ENCODE measurements at regions not wholly inside any gene's neighbourhood (a gene's known extent, or its start where the extent isn't known, plus 50 kb on each side); places are given as distances from the start of the nearest gene placed in this dataset.

DNA sequence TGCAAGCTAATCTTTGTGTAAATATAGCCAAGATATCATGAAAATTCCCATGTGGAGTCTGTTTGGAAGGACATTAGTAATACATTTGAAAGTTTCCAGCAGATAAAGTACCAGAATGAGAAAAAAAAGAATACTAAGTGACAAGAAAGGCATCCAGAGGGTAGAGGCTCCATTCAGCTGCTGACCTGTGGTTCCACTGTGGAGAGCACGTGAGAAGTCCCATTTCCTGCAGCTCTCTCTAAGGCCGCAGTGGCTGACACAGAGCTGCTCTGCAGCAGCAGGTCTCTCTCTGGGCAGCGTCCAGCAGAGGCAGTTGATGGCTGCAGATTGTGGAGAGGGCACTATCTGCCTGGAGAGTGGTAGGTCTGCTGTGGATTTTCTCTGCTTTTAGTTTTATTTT is 100.1 kb upstream of the TMEM72 start:
- DNase-seq (ENCODE audit: low read depth in 2 of 3, low spot score in 1 of 3), result no peak

DNA sequence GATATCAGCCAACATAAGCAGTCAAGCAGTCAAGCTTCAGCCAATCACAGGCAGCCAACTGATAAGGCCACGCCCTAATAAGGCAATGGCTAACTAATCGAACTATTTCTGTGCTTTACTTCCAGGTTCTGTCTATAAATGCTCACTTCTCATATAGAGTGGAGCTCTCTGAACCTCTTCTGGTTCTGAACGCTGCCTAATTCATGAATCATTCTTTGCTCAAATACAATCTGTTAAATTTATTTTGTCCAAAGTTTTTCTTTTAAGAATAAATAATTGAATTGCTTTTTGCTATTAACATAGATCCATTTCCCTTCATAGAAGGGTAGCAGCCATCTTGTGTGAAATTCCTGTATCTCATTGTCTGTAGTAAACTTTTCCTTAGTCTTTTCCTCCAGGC is 97.9 kb upstream of the TMEM72 start:
- no peak for DNase-seq (ENCODE audit: low read depth in 2 of 3, low spot score in 1 of 3)

DNA sequence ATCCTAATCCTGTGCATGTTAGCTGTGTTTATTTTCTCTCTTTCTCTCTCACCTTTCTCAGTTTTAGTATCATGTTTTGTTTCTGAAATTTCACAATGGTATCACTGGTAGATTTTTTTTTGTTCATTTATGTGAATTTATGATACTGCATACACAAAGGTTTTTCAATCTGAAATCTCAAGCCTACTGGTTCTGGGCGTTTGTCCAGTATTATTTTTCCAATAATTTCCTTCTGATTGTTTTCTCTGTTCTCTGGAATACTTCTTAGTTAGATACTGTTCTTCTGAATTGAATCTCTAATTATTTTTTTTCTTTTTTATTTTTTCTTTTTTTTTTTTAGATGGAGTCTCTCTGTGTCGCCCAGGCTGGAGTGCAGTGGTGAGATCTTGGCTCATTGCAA is 96.2 kb upstream of the TMEM72 start:
- no peak for DNase-seq (ENCODE audit: low read depth in 2 of 3, low spot score in 1 of 3)

DNA sequence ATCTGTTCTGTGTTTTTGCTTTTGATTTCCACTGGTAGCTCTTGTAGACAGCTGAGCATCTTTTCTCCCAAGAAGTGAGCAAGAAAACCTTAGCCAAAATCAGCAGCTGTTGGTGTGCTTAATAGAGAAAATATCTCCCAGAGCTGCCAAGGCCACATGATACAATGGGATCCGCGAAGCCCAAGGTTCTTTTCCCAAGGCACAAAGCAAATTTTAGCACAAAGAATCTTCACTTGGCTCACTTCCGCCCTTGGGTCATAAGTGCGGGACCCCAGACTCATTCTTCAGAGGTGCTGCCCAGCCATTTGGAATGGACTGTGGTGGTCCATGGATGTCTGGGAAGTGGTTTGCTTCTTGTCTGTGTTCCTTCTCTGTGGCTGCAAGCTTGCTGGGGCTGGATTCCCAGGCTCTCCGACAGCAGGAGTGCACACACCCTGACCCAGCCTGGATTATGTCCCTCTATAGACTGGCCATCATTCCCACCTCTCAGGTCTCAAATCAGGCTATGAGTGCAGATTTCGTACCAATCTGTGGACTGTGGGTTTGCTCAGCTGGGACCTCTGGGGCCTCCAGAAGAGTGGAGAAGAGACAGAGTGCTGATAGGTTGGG is 93.0 kb upstream of the TMEM72 start:
- no peak for DNase-seq (ENCODE audit: low read depth in 2 of 3, low spot score in 1 of 3)

DNA sequence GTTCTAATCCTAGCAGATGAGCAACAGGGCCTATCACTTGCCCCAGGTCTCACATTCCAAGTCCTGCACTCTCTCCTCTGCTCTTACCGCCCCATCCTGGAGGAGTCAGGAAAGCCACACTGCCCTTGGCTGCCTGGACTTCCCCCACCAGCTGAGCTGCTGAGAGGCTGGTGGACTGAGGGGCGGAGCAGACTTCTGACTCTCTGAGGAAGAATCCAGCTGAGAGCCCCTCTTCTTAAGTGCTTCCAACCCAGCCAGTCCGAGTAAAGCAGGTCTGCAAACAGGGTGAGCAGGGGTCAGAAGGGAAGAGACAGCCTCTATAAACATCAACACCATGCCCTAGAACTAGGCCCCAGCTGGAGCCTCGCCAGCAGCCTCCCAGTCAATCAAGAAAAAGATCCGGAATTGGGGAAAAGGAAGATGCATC is 92.4 kb upstream of the TMEM72 start:
- DNase-seq (ENCODE audit: low read depth in 2 of 3, low spot score in 1 of 3), result no peak

DNA sequence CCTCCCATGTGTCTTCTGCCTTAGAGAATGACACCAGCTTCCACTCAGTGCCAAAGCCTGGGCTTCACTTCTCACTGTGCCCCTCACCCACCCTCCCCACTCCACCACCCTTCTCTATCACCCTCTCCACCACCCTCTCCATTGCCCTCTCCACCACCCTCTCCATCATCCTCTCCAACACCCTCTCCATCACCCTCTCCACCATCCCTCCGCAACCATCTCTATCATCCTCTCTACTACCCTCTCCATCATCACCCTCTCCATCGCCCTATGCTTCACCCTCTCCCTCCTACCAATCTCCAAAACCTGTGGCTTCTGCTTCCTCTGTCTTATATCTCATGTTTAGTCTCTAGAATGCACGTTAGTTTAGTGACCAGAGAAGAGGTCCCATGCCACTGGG is 91.0 kb upstream of the TMEM72 start:
- DNase-seq (ENCODE audit: low read depth in 2 of 3, low spot score in 1 of 3), result no peak

DNA sequence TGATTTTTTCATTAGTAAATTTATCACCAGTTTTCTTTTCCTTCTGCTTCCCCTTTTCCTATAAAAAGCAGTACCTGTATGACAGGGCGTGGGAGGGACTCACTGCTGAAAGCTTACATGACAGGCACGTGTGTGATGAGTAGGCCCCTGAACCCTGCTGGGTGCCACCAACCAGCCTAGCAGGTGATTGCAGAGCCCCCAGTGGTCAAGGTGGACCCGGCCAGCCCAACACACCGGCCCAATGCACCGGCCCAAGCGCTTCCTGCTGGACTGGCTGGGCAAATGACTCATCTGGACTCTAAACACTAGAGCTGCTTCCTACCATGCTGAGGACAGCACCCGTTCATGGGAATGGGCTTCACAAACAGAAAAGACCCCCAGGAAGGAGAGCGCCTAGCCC is 89.8 kb upstream of the TMEM72 start:
- DNase-seq (ENCODE audit: low read depth in 2 of 3, low spot score in 1 of 3), result no peak

DNA sequence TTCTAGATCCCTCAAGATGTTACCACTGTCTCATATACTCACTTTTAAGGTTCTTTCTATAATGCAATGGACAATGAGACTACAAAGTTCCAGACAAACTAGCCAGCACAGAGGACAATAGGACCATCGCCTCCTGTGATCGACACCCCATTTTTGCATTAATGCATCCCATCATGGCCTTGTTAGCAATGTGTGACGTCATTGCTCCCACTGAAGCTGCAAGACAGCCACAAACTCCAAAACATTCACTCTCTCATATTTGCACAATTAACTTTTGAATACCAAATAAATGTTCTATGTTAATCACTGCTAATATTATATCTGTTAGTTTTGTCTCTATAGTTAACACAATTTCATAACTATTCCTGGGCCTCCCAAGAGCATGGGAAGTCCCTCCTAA is 88.8 kb upstream of the TMEM72 start:
- DNase-seq (ENCODE audit: low read depth in 2 of 3, low spot score in 1 of 3), result no peak

DNA sequence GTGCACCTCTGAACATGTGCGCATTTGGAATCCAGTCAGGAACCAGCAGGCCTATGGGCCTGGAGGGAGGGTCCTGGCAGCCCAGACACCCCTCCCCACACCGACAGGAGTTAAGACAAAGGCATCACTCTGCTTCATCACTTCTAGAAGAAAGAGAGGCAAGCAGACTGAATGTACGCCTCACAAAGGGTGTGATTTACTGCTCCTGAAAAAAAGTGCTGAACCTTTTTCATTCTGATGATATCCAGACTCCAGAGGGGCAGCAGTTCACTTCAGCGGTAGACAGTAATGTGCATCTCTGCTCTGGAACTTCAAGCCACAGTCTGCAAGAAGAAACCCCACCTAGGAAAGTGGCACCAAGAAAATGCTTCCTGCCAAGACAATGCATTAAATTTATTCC is 88.2 kb upstream of the TMEM72 start:
- no peak for DNase-seq (ENCODE audit: low read depth in 2 of 3, low spot score in 1 of 3)

DNA sequence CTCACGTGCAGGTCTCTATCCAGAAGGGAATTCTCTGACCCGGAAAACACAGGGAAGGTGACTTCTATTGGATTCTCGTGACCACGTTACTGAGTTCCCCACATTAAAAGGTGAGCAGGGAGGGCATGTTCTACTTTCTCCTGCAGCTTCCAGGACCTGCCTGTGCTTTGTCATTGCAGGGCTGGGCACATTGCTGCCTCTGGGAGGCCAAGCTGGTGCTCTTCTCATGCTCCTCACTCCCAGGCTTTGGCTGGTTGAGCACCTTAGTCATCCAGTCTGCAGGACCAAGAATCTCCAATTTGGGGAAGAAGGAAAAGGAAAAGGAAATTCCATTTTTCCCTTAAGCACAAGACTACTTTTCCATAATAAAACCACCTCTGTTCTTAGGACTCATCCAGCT is 86.5 kb upstream of the TMEM72 start:
- no peak for DNase-seq (ENCODE audit: low read depth in 2 of 3, low spot score in 1 of 3)

DNA sequence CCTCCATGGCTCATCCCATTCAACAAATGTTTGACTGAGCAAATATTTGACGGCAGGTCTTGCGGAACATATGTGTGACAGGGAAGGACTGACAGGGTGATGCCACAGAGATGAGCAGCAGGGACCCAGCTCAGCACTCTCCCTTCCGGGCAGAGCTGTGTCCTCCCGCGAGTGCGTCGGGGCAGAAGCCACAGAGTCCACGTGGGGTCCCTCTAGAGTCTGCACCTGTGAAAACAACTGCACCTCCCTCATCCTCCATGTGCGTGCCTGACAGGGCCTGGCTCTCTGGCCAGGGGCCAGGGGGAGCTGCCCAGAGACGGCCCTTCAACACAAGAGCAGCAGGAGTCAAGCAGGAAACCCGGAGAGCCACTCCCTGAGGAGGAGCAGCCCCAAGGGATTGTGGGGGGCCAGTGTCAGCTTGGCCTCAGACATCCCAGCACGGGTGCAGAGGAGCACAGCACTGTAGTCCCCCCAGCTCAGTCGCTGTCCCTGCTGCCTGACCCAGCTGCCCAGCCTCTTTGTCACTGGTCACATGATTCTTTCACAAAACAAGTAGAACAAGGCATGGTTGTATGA is 83.6 kb upstream of the TMEM72 start:
- DNase-seq (ENCODE audit: low read depth in 2 of 3, low spot score in 1 of 3), result no peak

DNA sequence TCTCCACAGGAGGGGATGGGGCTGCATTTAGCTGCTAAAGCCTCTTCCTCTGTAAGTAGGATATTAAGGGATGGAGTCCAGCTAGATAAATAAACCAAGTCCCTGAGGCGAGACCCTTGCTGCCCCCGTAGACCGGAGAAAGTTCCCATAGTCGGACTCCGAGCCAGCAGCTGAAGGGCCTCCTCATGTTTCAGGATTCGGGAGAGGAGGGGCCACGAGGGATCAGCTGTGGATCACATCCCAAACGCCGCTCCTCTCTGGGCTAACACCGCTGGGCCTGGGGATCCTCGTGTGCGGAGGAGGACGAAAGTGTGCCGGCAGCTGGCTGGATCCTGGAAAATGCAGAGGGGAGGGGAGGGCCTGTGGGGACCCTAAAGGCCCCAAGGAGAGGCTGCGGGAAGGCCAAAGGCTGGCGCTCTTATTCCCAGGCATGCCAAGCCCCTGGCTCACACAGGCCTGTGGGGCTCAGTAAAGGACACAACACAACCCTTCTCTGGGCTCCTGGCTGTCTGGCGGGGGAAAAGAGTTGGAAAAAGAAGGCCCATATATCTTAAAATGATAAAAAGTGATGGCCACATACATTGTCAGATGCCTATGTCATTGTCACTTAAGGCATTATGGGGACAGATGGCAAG is 82.5 kb upstream of the TMEM72 start:
- DNase-seq (ENCODE audit: low read depth in 2 of 3, low spot score in 1 of 3), result no peak

DNA sequence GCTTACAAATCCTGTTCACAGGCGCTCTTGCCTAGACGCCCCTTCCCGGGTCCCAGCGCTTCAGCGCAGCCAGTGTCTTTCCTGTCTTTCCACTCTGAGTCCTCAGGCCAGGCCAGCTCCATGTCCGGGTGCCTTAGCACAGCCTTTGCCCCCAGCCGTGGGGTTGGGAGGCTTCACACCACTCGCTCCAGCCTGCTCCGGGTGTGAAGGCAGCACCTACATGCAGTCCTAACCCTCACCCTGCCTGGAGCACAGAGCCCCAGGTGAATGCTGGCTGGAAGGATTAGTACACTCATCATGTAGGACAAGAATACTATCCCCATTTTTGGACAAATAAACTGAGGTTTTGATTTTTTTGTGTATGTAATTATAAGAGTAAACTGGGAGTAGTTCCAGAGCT is 81.7 kb upstream of the TMEM72 start:
- DNase-seq (ENCODE audit: low read depth in 2 of 3, low spot score in 1 of 3), result no peak

DNA sequence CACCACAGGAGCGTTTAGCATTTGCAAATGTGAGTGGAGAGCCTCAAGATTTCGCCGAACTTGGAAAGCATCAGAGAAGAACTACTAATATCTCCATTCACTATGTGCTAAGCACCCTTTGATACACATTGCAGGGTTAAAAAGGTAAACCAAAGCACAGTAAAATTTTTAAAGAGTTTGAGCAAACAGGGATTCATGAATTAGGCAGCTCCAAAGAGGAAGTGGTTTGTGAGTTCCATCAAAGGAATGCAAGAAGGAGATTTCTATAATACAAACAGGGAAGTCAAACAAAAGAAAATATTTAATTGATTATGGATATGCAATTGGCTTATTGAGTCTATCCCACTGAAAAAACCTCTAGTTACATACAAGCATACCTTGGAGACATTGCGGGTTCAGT is 81.1 kb upstream of the TMEM72 start:
- DNase-seq (ENCODE audit: low read depth in 2 of 3, low spot score in 1 of 3), result no peak

DNA sequence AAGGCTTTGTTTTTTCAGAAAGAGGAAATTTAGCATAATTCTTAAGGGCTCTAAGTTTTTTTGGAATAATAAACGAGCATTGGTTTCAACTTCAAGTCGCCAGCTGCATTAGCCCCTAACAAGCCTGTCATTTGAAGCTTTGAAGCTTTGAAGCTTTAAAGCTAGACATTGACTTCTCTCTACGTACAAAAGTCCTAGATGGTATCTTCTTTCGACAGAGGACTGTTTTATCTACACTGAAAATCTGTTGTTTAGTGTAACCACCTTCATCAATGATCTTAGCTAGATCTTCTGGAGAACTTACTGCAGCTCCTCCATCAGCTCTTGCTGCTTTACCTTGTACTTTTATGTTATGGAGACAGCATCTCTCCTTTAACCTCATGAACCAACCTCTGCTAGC is 79.6 kb upstream of the TMEM72 start:
- DNase-seq (ENCODE audit: low read depth in 2 of 3, low spot score in 1 of 3), result no peak

DNA sequence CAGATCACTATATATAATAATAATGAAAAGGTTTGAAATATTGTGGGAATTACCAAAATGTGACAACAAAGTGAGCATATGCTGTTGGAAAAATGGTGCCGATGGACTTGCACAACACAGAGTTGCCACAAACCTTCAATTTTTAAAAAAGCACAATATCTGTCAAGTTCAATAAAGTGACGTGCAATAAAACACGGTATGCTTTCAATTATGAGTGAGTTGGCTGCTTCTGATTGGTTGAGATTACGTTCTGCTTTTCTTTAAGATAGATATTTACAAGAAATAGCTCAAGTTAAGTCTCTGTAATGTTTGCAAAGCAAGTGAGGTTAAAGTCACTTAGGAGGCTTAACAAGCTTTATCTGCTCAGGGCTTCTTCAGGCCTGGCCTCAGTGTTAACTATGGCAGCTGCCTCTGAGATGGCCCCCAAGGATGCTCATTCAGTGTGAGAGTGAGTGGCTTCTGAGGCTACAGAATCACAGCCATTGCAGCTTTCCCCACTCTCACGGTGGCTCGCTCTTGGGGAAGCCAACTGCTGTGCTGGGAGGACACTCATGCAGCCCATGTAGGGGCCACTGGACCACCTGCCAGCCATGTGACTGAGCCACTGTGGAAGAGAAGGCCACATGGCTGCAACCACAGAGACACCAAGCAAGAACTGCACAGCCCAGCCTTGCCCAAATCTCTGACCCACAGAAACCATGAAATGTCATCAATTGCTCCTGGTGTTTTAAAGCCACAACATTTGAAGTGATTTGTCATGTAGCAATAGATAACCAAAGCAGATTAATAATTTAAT is 78.3 kb upstream of the TMEM72 start:
- DNase-seq (ENCODE audit: low read depth in 2 of 3, low spot score in 1 of 3), result no peak

DNA sequence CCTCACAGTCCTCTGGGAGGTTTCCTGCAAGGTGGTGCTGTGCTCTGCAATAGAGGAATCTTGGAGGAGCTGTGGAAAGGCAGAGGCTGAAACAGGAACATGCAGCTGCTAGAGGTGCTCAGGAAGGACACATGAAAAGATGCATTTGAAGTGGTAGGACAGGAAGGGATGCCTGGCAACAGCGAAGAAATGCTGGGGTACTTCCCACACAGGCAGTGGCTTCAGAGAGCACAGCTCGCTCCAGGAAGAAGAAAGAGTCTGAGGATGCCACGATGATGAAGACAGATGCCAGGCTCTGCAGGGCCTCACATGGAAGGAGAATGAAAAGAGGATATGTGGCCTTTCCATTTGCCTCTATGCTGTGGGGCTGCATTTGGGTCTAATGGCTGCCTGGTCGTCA is 77.0 kb upstream of the TMEM72 start:
- no peak for DNase-seq (ENCODE audit: low read depth in 2 of 3, low spot score in 1 of 3)

DNA sequence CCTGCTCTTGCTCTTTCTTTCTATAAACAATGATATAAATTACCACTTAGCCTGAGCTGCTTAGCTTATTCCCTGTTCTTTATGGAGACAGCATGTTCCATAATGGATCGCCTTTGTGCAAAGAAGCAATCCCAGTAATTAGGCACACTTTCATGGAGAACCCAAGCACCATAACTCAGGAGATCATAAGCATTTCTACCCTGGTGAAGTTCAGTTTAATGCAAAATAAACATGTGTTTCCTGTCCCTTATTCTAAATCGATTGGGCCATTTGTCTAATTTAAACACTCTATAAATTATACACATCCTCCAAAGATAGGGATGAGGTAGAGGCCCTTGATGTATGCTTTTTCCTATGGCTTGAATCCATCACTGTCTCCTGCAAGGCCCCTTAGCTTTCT is 75.8 kb upstream of the TMEM72 start:
- no peak for DNase-seq (ENCODE audit: low read depth in 2 of 3, low spot score in 1 of 3)

DNA sequence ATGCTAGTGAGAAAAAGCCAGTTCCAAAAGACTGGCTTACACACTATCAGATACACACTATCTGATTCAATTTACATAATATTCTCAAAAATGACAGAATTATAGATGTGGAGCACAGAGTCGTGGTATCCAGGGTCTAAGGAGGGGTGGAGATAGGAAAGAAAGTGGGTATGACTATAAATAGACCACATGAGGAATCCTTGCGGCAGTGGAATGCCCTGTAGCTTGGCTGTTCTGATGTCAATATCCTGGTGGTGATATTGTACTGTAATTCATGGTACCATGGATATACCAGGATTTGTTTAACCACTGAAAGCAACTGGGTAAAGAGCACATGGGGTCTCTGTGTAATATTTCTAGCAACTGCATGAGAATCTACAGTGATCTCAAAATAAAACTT is 67.7 kb upstream of the TMEM72 start:
- no peak for DNase-seq (ENCODE audit: low read depth in 2 of 3, low spot score in 1 of 3)

DNA sequence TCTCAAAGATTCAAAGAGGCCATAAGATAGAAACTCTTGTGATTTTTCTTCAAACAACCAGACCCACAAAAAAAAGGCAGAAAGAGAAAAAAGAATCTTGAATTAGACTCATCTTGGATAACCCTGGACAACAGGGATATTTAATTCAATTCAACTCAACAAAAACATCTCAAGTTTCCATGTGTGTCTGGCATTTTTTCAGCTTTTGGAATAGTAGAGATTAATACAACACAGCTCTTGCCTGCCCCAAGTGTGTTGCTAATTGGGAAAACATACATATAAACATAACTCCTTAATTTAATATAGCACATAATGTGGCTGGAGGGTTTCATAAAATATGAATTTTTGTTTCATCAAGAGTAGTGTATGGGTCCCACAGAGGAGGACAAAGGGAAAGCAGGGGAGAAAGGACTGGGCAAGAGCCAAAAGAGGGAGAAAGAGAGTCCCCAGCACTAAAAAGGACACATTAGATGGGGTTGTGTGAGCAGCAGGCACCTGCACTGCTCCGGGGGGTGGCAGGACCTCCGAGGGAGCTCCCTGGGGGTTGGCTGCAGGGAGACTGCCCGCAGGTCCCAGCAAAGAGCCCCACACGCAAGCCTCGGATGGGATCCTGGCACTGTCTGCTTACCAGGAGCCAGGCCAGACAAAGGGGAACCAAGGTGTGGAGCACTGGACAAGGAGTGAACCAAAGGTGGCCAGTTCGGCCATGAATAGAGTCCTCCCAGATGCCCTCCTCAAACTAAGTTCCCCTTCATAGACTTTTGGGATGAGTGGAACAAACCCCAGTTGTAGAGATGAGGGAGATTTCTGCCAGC is 65.6 kb upstream of the TMEM72 start:
- no peak for DNase-seq (ENCODE audit: low read depth in 2 of 3, low spot score in 1 of 3)

DNA sequence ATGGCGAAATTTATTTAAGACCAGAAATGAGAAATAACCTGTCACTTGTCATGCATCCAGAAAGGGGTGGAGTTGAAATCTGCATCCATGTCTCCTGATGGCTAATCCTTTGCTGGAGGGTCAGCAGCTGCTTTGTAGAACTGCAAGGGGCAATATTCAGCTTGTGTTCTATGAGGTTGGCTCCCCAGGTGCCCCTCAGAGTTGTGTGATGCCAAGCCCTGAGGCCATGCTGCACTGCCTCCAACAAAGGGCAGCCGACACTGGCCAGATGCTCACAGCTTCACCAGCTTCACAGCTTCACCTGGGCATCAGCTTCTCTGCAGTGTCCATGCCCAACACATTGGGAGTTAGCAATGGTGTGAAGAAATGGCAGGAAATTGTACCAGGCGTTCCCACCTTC is 64.0 kb upstream of the TMEM72 start:
- DNase-seq (ENCODE audit: low read depth in 2 of 3, low spot score in 1 of 3), result no peak

All from stimulated activated CD4-positive, alpha-beta T cell treated with anti-CD3 and anti-CD28 coated beads, Interleukin-12 subunit alpha, Interleukin-12 subunit beta, amount 100 ng/mL, for 48 hours (primary cell).